Mesothelial cell of epicardium (in vitro differentiated cells): ENCODE measurements at regions not wholly inside any gene's neighbourhood (a gene's known extent, or its start where the extent isn't known, plus 50 kb on each side); places are given as distances from the start of the nearest gene placed in this dataset.
"Not testable (repeated sequence)": the region's sequence is repeated elsewhere in the genome, so short reads cannot be mapped to it uniquely, and the experiment has no call there.

Source experiments
- DNase-seq, 2 experiments: peaks; one replicate each; pipeline ENCODE4 v3.0.0; 2021; ENCODE audit warnings: low spot score in 2 of 2; ENCODE audit not compliant: unreplicated experiment in 2 of 2
- H3K27ac Mint-ChIP-seq: 2 replicates; pipeline ENCODE4 v1.8.0; 2021; ENCODE audit warnings: mixed read lengths
- H3K27me3 Mint-ChIP-seq: 2 replicates; pipeline ENCODE4 v1.8.0; 2021; ENCODE audit warnings: low read depth, mixed read lengths
- H3K36me3 Mint-ChIP-seq: 2 replicates; pipeline ENCODE4 v1.8.0; 2021; ENCODE audit warnings: mixed read lengths
- H3K4me1 Mint-ChIP-seq: 2 replicates; pipeline ENCODE4 v1.8.0; 2021; ENCODE audit warnings: mixed read lengths
- H3K4me3 Mint-ChIP-seq: 2 replicates; pipeline ENCODE4 v1.8.0; 2021; ENCODE audit warnings: mild to moderate bottlenecking, moderate library complexity, mixed read lengths
- H3K9me3 Mint-ChIP-seq: 2 replicates; pipeline ENCODE4 v1.8.0; 2021; ENCODE audit warnings: mixed read lengths
- TF ChIP-seq, protein P1 (sequence below): fragments of 200-600 bp; sonication (generic); IDR thresholded peaks from one replicate; pipeline ENCODE4 v1.5.0; 2021; ENCODE audit warnings: antibody characterized with exemption; ENCODE audit not compliant: unreplicated experiment

DNA sequence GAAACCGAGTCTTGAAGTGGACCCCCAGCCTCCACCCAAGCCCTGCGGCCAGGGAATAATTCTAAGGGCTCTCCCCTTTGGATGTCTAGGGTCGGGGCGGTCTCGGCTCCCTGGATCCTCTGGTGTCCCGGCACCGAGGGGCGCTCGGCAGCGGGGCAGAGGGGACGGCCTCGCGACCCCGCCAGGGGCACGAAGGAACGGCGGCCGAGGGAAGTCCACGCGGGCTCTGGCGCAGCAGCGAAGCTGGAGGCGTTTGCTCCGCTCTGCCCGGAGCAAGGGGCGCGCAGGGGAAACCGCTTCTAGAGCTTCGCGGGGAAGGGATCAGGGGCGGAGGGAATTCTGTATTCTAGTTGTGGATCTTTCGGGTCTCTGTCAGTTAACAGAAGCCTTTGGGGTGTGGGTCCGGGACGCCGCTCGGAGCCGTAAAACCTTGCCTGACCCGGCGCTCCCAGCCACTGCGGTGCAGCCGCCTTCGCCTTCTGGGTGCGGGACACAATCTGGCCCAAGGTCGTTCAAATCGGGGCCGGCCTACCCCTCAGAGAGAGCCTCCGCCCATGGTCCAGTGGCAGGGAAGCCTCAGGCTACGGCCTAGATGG lies 118.2 kb downstream of the KCNRG start:
- no peak overlapping the region for H3K27ac Mint-ChIP-seq
- no peaks in the 10 kb centered on the region for H3K36me3 Mint-ChIP-seq
- no peaks in the 10 kb centered on the region for H3K9me3 Mint-ChIP-seq
- DNase-seq: peak; percentile 22 to 40
- H3K27me3 Mint-ChIP-seq: peaks cover 92% of the 10 kb centered on the region
- H3K4me1 Mint-ChIP-seq: peaks cover 31% of the 10 kb centered on the region
- H3K4me3 Mint-ChIP-seq: peak overlapping the region; percentile 52
- TF ChIP-seq, protein P1, sequence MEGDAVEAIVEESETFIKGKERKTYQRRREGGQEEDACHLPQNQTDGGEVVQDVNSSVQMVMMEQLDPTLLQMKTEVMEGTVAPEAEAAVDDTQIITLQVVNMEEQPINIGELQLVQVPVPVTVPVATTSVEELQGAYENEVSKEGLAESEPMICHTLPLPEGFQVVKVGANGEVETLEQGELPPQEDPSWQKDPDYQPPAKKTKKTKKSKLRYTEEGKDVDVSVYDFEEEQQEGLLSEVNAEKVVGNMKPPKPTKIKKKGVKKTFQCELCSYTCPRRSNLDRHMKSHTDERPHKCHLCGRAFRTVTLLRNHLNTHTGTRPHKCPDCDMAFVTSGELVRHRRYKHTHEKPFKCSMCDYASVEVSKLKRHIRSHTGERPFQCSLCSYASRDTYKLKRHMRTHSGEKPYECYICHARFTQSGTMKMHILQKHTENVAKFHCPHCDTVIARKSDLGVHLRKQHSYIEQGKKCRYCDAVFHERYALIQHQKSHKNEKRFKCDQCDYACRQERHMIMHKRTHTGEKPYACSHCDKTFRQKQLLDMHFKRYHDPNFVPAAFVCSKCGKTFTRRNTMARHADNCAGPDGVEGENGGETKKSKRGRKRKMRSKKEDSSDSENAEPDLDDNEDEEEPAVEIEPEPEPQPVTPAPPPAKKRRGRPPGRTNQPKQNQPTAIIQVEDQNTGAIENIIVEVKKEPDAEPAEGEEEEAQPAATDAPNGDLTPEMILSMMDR: no peak

DNA sequence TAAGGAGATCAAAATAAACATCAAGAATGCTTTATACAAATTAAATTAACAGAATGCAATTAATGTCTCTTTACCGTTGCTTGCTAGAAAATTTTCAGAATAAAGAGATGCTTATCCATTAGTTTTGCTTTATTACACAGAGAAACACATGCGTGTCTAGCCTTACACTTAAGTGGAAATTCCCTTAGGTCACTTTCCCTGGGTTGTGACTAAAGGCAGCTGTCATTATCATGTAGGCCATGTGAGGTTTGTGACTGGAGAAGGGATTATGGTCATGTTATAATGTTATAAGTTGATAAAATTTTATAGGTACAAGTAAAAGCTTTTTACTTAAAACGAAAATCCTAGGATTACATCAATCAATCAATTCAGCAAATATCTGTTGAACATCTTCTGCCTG lies 121.0 kb downstream of the KCNRG start:
- Mint-ChIP-seq H3K27me3 (peaks cover 76% of the 10 kb centered on the region), H3K4me1 (peaks cover 19% of the 10 kb centered on the region), H3K9me3 (no peaks in the 10 kb centered on the region), H3K27ac (no peak overlapping the region), H3K36me3 (no peaks in the 10 kb centered on the region), H3K4me3 (no peak overlapping the region)
- DNase-seq: no peak
- TF ChIP-seq, protein P1: no peak

DNA sequence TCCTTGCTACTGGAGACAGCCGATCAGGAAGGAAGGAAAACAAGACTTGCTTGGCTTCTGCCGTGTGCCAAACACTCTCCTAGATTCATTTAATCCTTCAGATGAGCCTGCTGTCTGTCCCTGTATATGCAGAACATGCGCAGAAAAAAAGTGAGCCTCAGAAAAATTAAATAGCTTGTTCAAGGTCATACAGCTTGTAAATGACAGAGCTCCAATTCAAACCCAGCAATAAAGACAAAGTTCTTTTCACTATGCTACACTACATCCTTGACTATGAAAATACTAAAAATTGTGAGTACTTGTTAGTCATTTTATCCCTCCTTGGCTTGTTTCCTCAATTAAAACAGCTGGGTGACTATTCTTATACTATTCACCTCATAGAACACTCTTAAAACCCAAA lies 121.4 kb downstream of the KCNRG start:
- H3K27me3 Mint-ChIP-seq: peaks cover 73% of the 10 kb centered on the region

DNA sequence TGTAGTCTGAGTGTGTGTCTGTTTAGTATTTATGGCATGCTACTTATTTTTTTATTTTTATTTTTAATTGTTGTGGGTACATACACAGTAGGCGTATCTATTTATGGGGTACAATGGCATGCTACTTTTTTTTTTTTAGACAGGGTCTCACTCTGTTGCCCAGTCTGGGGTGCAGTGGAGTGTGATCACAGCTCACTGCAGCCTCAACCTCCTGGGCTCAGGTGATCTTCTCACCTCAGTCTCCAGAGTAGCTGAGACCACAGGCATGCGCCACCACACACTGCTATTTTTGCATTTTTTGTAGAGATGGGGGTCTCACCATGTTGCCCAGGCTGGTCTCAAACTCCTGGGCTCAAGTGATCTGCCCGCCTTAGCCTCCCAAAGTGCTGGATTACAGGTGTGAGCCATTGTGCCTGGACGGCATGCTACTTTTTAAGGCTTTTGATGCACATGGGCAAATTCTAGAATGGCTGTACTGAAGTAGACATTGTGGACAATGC lies 124.2 kb downstream of the KCNRG start:
- H3K4me3 Mint-ChIP-seq, H3K9me3 Mint-ChIP-seq, DNase-seq, H3K27ac Mint-ChIP-seq, H3K36me3 Mint-ChIP-seq, H3K4me1 Mint-ChIP-seq: not testable (repeated sequence)
- H3K27me3 Mint-ChIP-seq: peaks cover 45% of the 10 kb centered on the region

More for the DNA sequence above, 121.4 kb downstream of the KCNRG start:
- TF ChIP-seq, protein P1: no peak
- Mint-ChIP-seq H3K27ac (no peak overlapping the region), H3K4me1 (peaks cover 19% of the 10 kb centered on the region), H3K36me3 (no peaks in the 10 kb centered on the region), H3K9me3 (no peaks in the 10 kb centered on the region), H3K4me3 (no peak overlapping the region)
- no peak for DNase-seq

DNA sequence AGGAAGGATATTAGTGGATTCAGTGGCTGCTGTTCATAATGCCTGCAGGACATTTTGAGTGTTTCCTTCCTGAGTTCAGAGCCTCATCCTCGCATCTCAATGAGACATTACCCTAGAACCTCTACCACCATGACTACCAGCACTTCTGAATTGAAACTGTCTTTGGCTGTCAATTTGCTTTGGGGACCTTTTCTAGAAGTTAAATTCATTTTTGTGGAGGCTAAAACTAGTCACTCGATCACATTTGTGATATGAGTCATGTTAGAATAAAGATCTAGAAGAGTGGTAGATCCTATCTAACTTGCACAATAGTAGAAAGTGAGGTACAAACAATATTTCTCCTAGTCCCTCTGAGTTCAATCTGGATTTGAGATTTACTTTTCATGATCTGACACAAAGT lies 124.9 kb downstream of the KCNRG start:
- Mint-ChIP-seq H3K27ac (no peak overlapping the region), H3K36me3 (no peaks in the 10 kb centered on the region), H3K4me3 (no peak overlapping the region), H3K27me3 (peaks cover 38% of the 10 kb centered on the region), H3K4me1 (peaks cover 9% of the 10 kb centered on the region), H3K9me3 (no peaks in the 10 kb centered on the region)
- TF ChIP-seq, protein P1: no peak
- DNase-seq: no peak

DNA sequence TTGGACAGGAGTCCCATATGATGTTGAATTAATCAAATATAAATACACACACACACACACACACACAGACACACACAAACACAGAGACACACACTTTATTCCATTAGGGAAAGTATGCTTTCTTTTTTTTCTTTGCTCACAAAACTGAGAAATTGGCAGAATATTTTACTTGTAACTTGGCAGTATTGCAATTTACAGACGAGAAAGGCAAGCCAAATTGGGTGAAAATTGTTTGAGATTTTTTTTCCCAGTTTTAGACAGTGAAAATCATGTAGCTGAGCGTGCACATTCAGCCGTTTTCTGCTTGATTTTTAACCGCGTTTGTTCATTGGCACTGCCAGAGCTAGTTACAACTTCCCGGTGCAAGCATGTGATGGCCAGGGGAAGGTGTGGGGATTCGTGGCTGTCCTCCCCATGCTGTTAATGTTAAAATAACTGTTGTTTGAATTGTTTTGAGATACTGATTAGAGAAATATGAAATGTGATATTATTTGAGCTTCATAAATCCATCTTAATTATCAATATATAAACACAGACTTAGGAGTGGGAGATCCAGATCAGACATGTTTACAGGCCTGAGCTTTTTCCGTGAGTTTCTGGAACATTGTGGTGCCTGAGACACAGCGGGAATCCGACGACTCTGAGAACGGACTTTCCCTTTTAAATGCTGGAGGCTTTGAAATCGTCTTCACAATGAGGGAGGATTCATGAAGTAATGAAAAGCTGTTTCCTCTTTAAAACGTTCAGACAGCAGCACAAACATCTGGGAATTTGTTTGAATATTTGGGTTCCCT lies 125.5 kb downstream of the KCNRG start:
- Mint-ChIP-seq H3K4me3 (no peak overlapping the region), H3K9me3 (no peaks in the 10 kb centered on the region), H3K27me3 (peaks cover 32% of the 10 kb centered on the region), H3K4me1 (peaks cover 11% of the 10 kb centered on the region), H3K27ac (peak overlapping the region; percentile 7), H3K36me3 (no peaks in the 10 kb centered on the region)
- TF ChIP-seq, protein P1: no peak
- DNase-seq: no peak
